DMS114 treated with DMSO at 0.1 percent for 48 hours (cell line): ENCODE measurements at regions not wholly inside any gene's neighbourhood (a gene's known extent, or its start where the extent isn't known, plus 50 kb on each side); places are given as distances from the start of the nearest gene placed in this dataset.
"Not testable (repeated sequence)": the region's sequence is repeated elsewhere in the genome, so short reads cannot be mapped to it uniquely, and the experiment has no call there.

Experiments
- DNase-seq: peaks from one replicate; lab custom pipeline; 2025; ENCODE audit not compliant: unreplicated experiment; lab: John Stamatoyannopoulos, UW

DNA sequence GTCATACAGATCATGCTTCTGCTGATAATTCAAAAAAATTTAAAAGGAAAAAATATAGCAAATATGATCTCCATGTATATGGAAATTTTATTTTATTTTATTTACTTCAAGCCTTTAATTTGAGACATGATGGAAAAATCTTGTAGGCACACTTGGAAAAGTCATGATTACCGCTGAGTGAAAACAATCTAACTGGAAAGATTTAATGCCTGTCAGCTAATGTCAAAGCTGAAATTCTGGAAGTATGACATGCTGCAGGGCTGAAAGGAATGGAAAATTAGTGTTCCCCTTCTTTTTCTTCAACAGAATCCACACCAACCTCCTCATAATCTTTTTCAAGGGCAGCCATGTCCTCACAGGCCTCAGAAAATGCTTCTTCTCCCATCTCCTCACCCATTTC lies 58.2 kb downstream of the RPRM start:
- DNase-seq = no peak

DNA sequence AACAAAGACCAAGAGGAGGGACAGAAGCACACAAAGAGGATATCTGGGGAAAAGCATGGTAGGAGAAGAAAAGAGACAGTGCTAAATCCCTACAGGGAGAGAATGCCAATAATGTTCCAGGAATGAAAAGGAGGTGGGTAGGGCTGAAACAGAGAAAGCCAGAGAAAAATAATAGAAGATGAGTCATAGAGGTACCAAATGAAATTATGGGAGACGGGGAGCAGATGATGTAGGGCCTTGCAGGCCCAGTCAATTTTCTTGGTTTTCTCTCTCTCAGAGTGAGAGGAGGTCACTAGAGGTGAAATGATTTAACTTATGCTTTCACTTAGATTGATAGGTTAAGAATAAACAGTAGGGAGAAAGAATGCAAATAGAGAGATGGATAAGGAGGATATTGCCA lies 61.5 kb downstream of the RPRM start:
- no peak for DNase-seq

DNA sequence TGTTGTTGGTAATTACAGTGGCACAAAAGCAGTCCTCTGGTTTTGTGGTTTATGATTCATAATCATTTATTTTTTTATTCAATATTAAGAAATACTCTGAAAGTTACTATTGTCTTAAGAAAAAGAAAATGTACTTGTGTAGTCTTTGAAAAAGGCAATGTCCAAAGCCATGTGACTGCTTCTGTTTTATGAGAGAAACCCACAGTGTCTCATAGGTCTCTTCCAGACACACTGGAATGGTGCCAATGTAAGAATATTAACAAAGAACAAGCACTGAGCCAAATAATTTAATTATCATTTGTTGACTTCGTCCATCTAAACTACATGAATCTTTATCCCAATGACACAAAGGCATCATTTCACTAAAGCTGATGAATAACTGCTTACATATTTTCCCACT lies 62.5 kb downstream of the RPRM start:
- DNase-seq = no peak

- no peak for DNase-seq
Observed at GRCh38 chr2:153408710-153409385, 69.7 kb downstream of the RPRM start.

GRCh38 chr2:153405196-153405595 lies 73.4 kb downstream of the RPRM start:
- no peak for DNase-seq

GRCh38 chr2:153404792-153405191 lies 73.8 kb downstream of the RPRM start:
- no peak for DNase-seq

DNA sequence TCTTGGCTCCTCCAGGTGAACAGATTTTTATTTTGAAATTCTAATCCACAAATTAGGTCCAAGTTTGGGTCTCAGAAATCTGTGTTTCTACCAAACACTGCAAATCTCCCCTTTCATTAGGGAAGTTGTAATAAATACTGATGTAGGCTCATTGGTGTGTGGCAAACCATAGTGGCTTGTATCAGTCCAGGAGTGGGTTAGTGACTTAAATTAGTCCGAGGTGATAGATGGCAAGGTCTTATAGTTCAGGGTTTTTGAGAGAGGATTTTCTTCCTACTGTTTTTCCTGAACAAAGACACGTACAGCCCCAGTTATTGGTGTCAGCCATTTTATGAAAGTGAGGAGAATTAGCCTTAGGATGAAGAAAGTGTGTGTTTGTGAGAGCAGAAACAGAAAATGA lies 74.6 kb downstream of the RPRM start:
- no peak for DNase-seq

GRCh38 chr2:153403352-153403751 lies 75.2 kb downstream of the RPRM start:
- DNase-seq = not testable (repeated sequence)

GRCh38 chr2:153394686-153395085 lies 83.9 kb downstream of the RPRM start:
- DNase-seq = no peak

- DNase-seq = no peak
Observed at GRCh38 chr2:153394247-153394646, 84.3 kb downstream of the RPRM start.

DNA sequence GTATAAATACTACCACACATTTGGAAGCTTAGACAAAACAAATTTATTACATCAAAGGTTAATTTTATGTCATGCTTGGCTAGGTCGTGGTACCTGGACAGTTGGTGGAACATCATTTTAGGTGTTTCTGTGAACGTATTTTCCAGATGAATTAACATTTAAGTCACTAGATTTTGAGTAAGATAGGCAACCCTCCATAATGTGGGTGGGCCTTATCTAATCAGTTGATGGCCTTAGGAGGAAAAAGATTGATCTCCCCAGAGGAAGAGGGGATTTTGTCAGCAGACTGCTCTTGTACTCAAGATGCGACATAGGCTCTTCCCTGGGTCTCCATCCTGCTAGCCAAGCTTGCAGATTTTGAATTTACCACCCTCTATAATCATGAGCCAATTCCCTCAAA lies 85.0 kb downstream of the RPRM start:
- no peak for DNase-seq

GRCh38 chr2:153391131-153391530 lies 87.4 kb downstream of the RPRM start:
- DNase-seq = no peak

- no peak for DNase-seq
Observed at GRCh38 chr2:153388246-153388645, 90.3 kb downstream of the RPRM start.

DNA sequence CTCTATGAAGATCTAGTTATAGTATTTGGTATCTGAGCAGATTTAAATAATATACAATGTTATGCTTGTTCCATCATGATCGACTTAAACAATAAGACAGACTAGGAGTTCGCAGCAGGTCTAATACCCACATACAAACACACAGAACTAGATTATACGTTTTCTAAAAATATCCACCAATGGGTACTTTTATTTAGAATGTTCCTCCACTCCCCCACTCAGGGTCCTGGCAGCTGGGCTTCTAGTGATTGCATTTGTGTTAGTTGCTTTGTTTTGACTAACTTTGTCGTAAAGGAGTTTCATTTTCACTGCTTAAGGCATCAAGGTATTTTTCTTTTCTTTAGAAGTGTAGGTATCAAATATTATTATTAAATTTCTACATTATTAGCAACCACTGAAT lies 91.4 kb downstream of the RPRM start:
- no peak for DNase-seq

- no peak for DNase-seq
Observed at GRCh38 chr2:153386481-153386897, 92.1 kb downstream of the RPRM start.

- no peak for DNase-seq
Observed at GRCh38 chr2:153373510-153374279, 104.9 kb downstream of the RPRM start.

GRCh38 chr2:153360239-153360638 lies 118.3 kb downstream of the RPRM start:
- DNase-seq = no peak

DNA sequence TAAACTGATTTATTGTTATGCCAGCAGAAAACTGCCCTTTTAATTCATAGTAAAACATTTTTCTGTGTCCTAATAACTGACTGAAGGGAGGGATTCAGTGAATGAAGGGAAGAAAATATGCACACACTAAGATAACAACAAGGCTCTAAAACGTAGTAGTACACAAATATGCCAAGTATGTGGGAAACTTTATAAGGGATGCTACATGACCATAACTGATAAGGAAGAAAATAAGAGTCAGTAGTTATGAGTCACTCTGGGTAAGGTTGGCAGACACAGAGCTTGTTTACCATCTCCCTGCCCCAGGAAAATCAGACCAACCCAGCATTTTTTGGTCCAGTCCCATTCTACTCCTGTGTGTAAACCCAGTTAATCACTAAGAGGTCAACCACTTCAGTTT lies 124.2 kb downstream of the RPRM start:
- no peak for DNase-seq

GRCh38 chr2:153349603-153350002 lies 129.0 kb downstream of the RPRM start:
- DNase-seq = no peak

DNA sequence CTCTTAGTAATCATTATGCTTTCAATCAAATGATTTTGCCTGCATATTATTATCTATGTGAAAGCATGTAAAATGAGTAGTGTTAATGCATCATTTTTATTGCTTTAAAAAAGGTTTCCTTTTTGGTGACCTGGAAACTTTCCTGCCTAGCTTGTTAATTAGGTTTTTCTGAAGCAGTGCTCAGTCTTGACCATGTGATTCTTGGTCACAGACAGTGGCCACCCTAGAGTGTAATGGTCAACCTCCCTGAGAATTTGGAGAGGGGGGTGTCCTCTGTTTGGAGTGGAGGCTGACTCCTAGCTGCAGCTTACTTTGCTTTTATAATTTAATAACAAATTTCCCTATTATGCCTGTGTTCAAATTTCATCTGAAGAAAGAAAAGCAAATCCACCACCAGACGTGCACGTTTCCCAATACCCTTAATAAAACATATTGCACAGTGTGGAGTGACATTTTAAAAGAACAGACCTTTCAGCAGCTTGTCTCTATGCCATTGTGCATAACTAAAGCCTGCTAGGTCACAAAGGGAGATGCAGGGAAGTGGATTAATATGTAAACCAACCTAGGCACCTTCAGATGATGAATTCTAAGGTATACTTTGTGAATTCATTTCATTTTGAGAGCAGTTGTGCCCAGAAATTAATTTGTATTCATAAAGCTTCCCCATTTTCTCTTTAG lies 130.6 kb downstream of the RPRM start:
- DNase-seq = no peak

- no peak for DNase-seq
Observed at GRCh38 chr2:153320879-153321278, 157.7 kb downstream of the RPRM start.

DNA sequence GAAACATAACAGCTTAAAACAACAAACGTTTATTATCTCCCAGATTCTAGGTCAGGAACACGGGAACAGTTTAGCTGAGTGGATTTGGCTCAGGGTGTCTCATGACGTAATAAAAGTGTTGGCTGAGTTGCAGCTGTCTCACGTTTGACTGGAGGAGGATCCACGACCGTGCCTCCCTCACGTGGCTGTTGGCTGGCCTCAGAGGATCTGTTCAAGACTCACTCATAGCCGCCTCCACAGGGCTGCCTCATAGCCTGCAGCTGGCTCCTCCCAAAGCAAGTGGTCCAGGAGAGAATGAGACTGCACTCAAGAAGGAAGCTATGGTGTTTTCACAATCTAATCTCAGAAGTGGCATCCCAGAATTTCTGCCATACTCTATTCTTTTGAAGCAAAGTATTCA lies 167.1 kb downstream of the RPRM start:
- no peak for DNase-seq
